Natural killer cell (primary cell): ENCODE measurements at regions not wholly inside any gene's neighbourhood (a gene's known extent, or its start where the extent isn't known, plus 50 kb on each side); places are given as distances from the start of the nearest gene placed in this dataset.

Source experiments
- ATAC-seq, 3 donors: fragments of 150-1000 bp in 2 of 3; fragments of 200-7000 bp in 1 of 3; cut with Tn5 transposase; 1 replicate in 1 of 3; 2 replicates in 2 of 3; pipeline ENCODE4 v1.10.0; 2021; ENCODE audit warnings: mild to moderate bottlenecking in 2 of 3, moderate library complexity in 2 of 3
- DNase-seq, 2 donors: peaks; one replicate each; pipeline versions ENCODE4 v3.0.0 to v3.0.0-alpha.2; 2013 to 2021; ENCODE audit warnings: mixed read lengths in 1 of 2
- H3K27ac ChIP-seq: one replicate; pipeline ENCODE4 v1.5.1; 2013; ENCODE audit warnings: mild to moderate bottlenecking, low read length
- H3K27me3 ChIP-seq: one replicate; pipeline ENCODE4 v1.6.1; 2013; ENCODE audit warnings: low read length; ENCODE audit not compliant: control insufficient read depth, insufficient read depth
- H3K36me3 ChIP-seq: one replicate; pipeline ENCODE4 v1.6.1; 2013; ENCODE audit warnings: low read length; ENCODE audit not compliant: control insufficient read depth, insufficient read depth
- H3K4me1 ChIP-seq: one replicate; pipeline ENCODE4 v1.6.1; 2013; ENCODE audit warnings: low read length; ENCODE audit not compliant: control insufficient read depth, insufficient read depth
- H3K4me3 ChIP-seq: one replicate; pipeline ENCODE4 v1.5.1; 2013; ENCODE audit warnings: low read length
- H3K9me3 ChIP-seq: one replicate; pipeline ENCODE4 v1.6.1; 2013; ENCODE audit warnings: low read length; ENCODE audit not compliant: control insufficient read depth, insufficient read depth
- H3K27ac Mint-ChIP-seq, 2 donors: one replicate each; pipeline ENCODE4 v1.8.0; 2022; ENCODE audit warnings: mild to moderate bottlenecking in 2 of 2, mixed read lengths in 2 of 2, moderate library complexity in 1 of 2
- H3K27me3 Mint-ChIP-seq, 2 donors: one replicate each; pipeline ENCODE4 v1.8.0; 2022; ENCODE audit warnings: low read depth in 2 of 2, mixed read lengths in 2 of 2
- H3K36me3 Mint-ChIP-seq: one replicate; pipeline ENCODE4 v1.8.0; 2022; ENCODE audit warnings: mixed read lengths
- H3K4me1 Mint-ChIP-seq, 2 donors: one replicate each; pipeline ENCODE4 v1.8.0; 2022; ENCODE audit warnings: mixed read lengths in 2 of 2
- H3K4me3 Mint-ChIP-seq: one replicate; pipeline ENCODE4 v1.8.0; 2022; ENCODE audit warnings: mild to moderate bottlenecking, moderate library complexity, mixed read lengths
- H3K9me3 Mint-ChIP-seq, 2 donors: one replicate each; pipeline ENCODE4 v1.8.0; 2022; ENCODE audit warnings: mixed read lengths in 2 of 2
- CTCF ChIP-seq: fragments of 200-600 bp; IDR thresholded peaks from one replicate; pipeline ENCODE4 v1.8.0; 2022; ENCODE audit warnings: antibody characterized with exemption
- WGBS: methylation state at CpG from one replicate; pipeline ENCODE4 v1.1.7; 2013; ENCODE audit warnings: missing lambda C conversion rate; ENCODE audit not compliant: insufficient coverage; 5-methylcytosine and 5-hydroxymethylcytosine counted together
- intact Hi-C: fragments of 100-400 bp; cut with micrococcal nuclease; formaldehyde crosslinking; loops from one replicate; pipeline ENCODE4 v1.14.2; 2022

GRCh38 chr6:114989279-114989964 lies 646.6 kb upstream of the HS3ST5 start:
- Histone ChIP-seq H3K36me3 (no peaks in the 10 kb centered on the region), H3K4me3 (no peak overlapping the region), H3K27me3 (no peaks in the 10 kb centered on the region), H3K27ac (peak overlapping the region; percentile 57), H3K9me3 (no peaks in the 10 kb centered on the region), H3K4me1 (peaks cover 16% of the 10 kb centered on the region)
- intact Hi-C loops, result no loop called here
- peak overlapping the region; percentile 4 for H3K4me3 Mint-ChIP-seq
- peaks cover 12 to 19% of the 10 kb centered on the region in 2 donors for H3K9me3 Mint-ChIP-seq
- TF ChIP-seq CTCF, result no peak
- H3K36me3 Mint-ChIP-seq, result peaks cover 11% of the 10 kb centered on the region
- no peaks in the 10 kb centered on the region for H3K4me1 Mint-ChIP-seq
- DNase-seq (peak in 1 of 2 donors; percentile 69), ATAC-seq (peak; percentile 62 to 92 (median 83))
- 60% methylated on average over 3 of the region's 5 CpGs for WGBS
- H3K27ac Mint-ChIP-seq, result peak overlapping the region; percentile 70 to 72
- H3K27me3 Mint-ChIP-seq, result no peaks in the 10 kb centered on the region

GRCh38 chr6:114987281-114987680 lies 644.5 kb upstream of the HS3ST5 start:
- H3K27me3 Mint-ChIP-seq, result no peaks in the 10 kb centered on the region
- TF ChIP-seq CTCF, result no peak

GRCh38 chr6:114955363-114955762 lies 612.5 kb upstream of the HS3ST5 start:
- Mint-ChIP-seq H3K4me1 (no peaks in the 10 kb centered on the region), H3K9me3 (peaks cover 11 to 26% of the 10 kb centered on the region in 2 donors), H3K27ac (no peak overlapping the region), H3K27me3 (no peaks in the 10 kb centered on the region), H3K36me3 (peaks cover 5% of the 10 kb centered on the region), H3K4me3 (no peak overlapping the region)
- Histone ChIP-seq H3K36me3 (no peaks in the 10 kb centered on the region), H3K9me3 (no peaks in the 10 kb centered on the region), H3K27ac (no peak overlapping the region), H3K4me1 (no peaks in the 10 kb centered on the region), H3K27me3 (no peaks in the 10 kb centered on the region), H3K4me3 (no peak overlapping the region)
- DNase-seq (no peak), ATAC-seq (no peak)
- TF ChIP-seq CTCF, result no peak
- intact Hi-C loops, result no loop called here
- no CpG with 5 or more reads among the region's 1 CpG for WGBS

More at GRCh38 chr6:114987281-114987680, 644.5 kb upstream of the HS3ST5 start:
- Histone ChIP-seq H3K4me1 (peaks cover 16% of the 10 kb centered on the region), H3K4me3 (no peak overlapping the region), H3K27ac (no peak overlapping the region), H3K27me3 (no peaks in the 10 kb centered on the region), H3K9me3 (no peaks in the 10 kb centered on the region), H3K36me3 (no peaks in the 10 kb centered on the region)
- H3K36me3 Mint-ChIP-seq, result peaks cover 5% of the 10 kb centered on the region
- ATAC-seq, result no peak
- no peak for DNase-seq
- no peaks in the 10 kb centered on the region for H3K4me1 Mint-ChIP-seq
- 50% methylated on average over 2 of the region's 2 CpGs for WGBS
- no peak overlapping the region for H3K27ac Mint-ChIP-seq
- intact Hi-C loops, result no loop called here
- H3K9me3 Mint-ChIP-seq, result peaks cover 13 to 22% of the 10 kb centered on the region in 2 donors
- no peak overlapping the region for H3K4me3 Mint-ChIP-seq

GRCh38 chr6:114952229-114952628 lies 609.4 kb upstream of the HS3ST5 start:
- intact Hi-C loops, result no loop called here
- Histone ChIP-seq H3K9me3 (no peaks in the 10 kb centered on the region), H3K4me1 (no peaks in the 10 kb centered on the region), H3K4me3 (no peak overlapping the region), H3K36me3 (no peaks in the 10 kb centered on the region), H3K27ac (no peak overlapping the region), H3K27me3 (no peaks in the 10 kb centered on the region)
- ATAC-seq (no peak), DNase-seq (no peak)
- no peaks in the 10 kb centered on the region for H3K27me3 Mint-ChIP-seq
- H3K4me1 Mint-ChIP-seq, result no peaks in the 10 kb centered on the region
- no peak for TF ChIP-seq CTCF
- peaks cover 5% of the 10 kb centered on the region for H3K36me3 Mint-ChIP-seq
- H3K9me3 Mint-ChIP-seq, result peaks cover 6 to 25% of the 10 kb centered on the region in 2 donors
- no peak overlapping the region for H3K4me3 Mint-ChIP-seq
- H3K27ac Mint-ChIP-seq, result no peak overlapping the region
- no CpG with 5 or more reads among the region's 3 CpGs for WGBS
